ENCODE measurements at regions not wholly inside any gene's neighbourhood (a gene's known extent, or its start where the extent isn't known, plus 50 kb on each side); places are given as distances from the start of the nearest gene placed in this dataset.

DNA sequence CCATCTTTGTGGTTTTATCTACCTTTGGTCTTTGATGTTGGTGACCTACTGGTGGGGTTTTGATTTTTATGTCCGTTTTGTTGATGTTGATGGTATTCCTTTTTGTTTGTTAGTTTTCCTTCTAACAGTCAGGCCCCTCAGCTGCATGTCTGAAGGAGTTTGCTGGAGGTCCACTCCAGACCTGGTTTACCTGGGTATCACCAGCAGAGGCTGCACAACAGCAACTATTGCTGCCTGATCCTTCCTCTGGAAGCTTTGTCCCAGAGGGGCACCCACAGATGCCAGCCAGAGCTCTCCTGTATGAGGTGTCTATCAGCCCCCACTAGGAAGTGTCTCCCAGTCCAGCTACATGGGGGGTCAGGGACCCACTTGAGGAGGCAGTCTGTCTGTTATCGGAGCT, 199.3 kb upstream of the WDFY3 start:
- no peak for TF ChIP-seq CTCF (IDR thresholded peaks at IDR 0.05)
- no peak for TF ChIP-seq POLR2A (IDR thresholded peaks at IDR 0.05; ENCODE audit: low read depth)
- no peak for TF ChIP-seq EP300 (IDR thresholded peaks at IDR 0.05)

Data from esophagus muscularis mucosa (tissue), 4 donors.